GM21526 (cell line): ENCODE measurements at regions not wholly inside any gene's neighbourhood (a gene's known extent, or its start where the extent isn't known, plus 50 kb on each side); places are given as distances from the start of the nearest gene placed in this dataset.

Source experiments
- ATAC-seq: cut with Tn5 transposase; IDR thresholded peaks from one replicate; pipeline ENCODE4 v1.9.1; 2021; ENCODE audit warnings: moderate library complexity; ENCODE audit not compliant: unreplicated experiment, low FRiP score

DNA sequence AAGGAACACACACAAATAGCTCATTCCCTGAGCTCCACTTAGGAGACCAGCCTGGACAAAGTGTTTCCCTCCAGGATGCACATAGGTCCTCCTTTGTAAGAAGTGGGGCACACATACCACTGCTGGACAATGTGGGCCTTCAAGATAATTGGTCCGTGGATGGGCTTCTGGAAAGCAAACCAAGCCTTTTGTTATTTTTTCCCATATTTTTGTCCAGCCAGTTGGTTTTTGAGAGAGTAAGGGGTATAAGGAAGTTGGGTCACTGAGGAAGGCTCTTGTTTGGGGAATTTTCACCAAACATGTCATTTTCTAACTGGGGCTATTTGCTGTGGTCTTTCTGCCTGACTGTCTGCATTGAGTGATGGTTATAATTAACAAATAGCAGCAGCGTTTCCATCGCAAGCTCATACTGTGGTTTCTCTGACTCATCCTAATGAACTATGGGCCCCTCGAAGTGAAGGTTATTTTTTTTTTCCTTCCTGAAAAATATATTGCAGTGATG lies 306.3 kb upstream of the DUSP10 start:
- no peak for ATAC-seq

GRCh38 chr1:222047366-222047765 lies 305.5 kb upstream of the DUSP10 start:
- ATAC-seq, result no peak

DNA sequence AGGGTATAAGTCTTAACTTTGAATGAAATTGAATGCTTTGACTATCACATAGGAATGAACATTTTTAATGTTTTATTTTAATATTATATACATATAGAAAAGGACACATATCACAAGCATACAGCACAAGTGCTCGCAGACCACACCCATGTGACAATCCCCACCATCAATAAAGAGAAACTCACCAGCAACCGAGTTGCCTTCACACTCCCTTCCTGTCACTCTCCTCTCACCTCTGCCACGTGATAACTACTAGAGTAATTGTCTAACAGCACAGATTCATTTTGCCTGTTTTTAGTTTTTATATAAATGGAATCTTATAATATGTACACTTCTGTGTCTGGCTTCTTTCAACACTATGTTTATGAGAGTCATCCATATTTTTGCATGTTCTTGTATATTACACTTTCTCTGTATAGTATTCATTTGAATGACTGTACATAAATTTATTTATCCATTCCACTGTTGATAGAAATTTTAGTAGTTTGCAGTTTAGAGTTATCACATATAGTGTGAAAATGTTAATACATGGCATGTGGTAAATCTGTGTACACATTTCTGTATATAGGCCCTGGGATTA lies 304.9 kb upstream of the DUSP10 start:
- no peak for ATAC-seq

DNA sequence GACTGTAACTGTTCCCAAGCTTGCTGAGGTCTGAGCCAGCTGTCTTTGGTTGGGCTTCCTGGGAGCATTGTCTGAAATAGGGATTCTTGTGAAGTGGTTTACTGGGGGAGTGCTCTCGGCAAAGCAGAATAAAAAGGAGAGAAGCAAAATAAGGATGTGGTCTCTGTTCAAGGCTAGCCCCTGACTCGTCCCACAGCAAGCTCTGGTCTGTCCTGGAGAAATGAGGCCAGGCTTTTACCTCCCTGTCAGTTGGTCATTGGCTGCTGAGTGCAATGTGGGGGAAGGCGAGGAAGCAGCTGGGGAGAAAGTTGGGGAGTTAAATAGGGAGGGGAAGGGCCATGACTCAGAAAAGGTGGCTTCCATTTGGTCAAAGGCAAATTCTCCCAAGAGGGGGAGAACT lies 303.9 kb upstream of the DUSP10 start:
- ATAC-seq, result no peak

DNA sequence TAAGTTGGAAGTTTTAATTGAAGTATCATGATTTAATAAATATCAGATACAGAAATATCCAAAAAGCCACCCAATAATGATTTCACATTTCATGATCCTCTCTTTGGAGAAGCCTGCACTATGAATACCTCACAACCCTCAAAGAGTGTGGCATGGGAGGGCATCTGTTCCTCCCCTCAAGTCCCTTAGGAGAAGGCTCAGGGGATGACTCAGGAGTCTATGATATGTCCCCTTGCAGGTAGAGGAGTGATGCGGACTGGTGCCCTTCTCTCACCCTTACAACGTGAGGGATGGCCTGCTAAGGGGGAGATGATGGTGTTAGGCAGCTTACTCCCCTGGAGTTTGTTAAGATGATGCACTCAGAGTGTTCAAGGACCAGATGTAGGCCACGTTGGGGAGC lies 303.3 kb upstream of the DUSP10 start:
- ATAC-seq, result no peak

DNA sequence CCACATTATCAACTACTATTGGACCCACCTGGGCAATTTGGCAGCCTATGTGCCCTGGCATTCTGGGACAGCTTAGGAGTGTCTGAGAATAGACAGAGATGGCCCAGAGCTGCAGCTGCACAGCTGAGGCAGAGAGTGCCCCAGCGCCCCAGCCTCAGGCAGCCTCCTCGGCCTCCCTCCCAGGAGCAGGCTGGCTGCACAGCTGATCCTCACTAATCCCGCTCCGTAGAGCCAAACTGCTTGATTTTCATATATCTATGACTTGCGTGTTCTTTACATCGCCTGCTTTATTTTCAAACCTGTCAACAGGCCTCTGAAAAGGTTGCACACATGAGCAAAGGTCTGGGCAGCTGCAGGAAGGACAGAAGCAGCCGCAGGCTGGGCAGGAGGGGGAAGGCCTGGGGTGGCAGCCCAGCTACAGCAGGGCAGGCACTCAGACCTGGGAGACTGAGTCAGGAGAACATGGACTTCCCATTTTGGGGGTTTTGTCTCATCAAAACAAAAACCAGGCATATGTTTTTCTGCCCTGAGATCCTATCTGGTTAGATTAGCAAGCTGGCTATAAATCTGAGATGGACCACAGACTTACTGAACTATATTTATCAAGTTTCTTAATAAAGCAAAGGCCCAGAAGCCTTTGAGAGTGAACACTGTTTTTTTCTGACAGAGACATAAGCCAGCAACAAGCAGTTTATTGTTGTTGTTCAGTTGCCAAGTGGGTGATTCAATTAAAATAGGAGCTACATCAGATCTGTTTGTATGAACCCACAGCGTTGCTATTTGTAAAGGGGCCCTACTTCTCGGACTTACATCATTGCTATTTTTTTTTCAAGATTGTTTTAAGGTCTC lies 301.8 kb upstream of the DUSP10 start:
- no peak for ATAC-seq

GRCh38 chr1:222042120-222042519 lies 300.2 kb upstream of the DUSP10 start:
- no peak for ATAC-seq

DNA sequence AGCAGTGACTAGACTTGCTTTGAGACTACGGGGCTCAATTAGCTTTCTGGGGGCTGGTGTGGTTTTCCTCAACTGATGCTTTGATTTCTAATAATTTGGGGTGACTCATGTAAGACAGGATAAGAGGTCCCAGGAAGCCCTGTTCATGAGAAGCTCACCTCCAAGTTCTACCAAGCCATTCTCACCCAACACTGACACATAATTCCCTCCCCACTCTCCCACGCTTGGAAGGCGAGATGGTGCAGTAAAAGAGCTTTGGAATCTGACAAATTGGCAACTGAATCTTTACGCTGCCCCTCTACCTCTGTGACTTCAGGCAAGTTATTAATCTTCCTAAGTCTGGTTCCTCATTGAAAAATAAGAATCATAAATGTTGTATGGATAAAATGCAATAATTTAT lies 299.1 kb upstream of the DUSP10 start:
- no peak for ATAC-seq

- ATAC-seq, result no peak
Observed at GRCh38 chr1:222040121-222040805, 298.4 kb upstream of the DUSP10 start.

DNA sequence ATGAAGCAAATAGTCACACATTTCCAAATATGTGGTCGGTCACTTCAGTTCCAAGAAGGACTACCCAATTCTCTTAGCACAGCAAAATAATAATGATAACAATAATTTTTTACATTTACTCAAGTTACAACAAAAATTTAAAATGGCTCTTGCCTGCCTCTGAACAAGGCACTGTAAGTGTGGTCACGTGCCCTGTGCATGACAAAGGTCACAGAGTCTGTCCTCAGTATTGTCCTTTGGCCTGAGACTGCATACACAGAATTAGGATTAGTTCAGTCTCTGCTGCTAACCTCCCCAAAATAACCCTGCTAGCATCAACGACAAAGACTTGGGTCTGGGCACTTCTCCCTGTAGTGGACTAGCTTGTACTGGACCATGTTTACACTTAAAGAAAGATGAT lies 297.1 kb upstream of the DUSP10 start:
- no peak for ATAC-seq

- ATAC-seq, result no peak
Observed at GRCh38 chr1:222037720-222038119, 295.8 kb upstream of the DUSP10 start.

- no peak for ATAC-seq
Observed at GRCh38 chr1:222034790-222035189, 292.9 kb upstream of the DUSP10 start.

GRCh38 chr1:222033450-222033849 lies 291.6 kb upstream of the DUSP10 start:
- no peak for ATAC-seq

GRCh38 chr1:222031318-222031717 lies 289.4 kb upstream of the DUSP10 start:
- ATAC-seq, result no peak

GRCh38 chr1:222028676-222029075 lies 286.8 kb upstream of the DUSP10 start:
- ATAC-seq, result no peak

- no peak for ATAC-seq
Observed at GRCh38 chr1:222028116-222028515, 286.2 kb upstream of the DUSP10 start.

DNA sequence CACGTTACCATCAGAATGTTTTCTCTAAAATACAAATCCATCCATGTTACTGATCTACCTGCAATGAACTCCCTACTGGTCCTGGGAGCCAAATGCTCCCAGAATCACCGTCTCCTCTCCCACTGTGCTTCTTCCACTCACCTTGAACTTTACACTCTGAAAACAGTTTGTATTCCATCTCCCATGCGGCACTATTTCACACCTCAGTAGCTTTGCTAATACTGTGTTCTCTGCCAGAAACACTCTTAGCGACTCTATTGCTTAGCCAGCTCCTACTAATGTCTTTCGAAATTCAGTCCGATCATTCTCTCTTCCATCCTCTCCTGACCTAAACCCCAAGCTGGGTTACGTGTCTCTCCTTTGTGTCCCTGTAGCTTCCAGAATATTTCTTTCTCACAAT lies 284.4 kb upstream of the DUSP10 start:
- ATAC-seq, result no peak

- no peak for ATAC-seq
Observed at GRCh38 chr1:222023025-222023424, 281.1 kb upstream of the DUSP10 start.

DNA sequence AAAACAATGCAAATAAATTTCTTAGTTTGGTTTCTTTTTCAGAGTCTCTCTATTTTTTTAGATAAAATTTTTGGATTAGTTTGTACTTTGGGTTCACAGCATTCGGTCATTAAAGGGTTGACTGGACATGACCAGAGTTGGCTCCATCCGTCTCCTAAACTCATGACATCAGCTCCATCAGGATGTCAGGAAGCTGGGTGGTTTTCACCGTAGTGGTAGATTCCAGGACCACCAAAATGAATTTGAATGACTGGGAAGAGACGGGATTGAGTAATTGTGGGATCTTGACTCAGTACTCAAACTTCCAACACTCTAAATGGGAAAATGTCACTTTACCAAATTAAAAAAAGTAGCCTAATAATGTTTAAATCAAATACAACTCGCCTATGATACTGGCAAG lies 279.2 kb upstream of the DUSP10 start:
- ATAC-seq, result no peak

DNA sequence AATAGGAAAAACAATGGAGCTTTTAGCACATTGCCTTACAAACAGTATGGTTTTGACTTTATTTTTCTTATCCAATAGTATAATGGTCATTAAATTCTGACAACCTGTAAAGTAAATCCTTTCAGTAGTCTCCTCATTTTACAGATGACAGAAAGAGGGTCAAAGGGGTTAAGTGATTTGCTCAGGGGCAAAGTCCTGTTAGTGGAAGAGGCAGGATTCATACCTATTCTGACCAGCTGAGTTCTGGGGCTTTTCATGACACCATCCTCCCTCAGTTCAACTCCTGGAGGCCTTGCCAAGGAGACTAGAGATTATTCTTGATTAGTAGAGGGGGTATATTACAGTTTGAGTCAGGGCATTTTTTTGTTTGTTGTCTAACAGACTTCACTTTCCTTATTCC lies 278.7 kb upstream of the DUSP10 start:
- ATAC-seq, result no peak

DNA sequence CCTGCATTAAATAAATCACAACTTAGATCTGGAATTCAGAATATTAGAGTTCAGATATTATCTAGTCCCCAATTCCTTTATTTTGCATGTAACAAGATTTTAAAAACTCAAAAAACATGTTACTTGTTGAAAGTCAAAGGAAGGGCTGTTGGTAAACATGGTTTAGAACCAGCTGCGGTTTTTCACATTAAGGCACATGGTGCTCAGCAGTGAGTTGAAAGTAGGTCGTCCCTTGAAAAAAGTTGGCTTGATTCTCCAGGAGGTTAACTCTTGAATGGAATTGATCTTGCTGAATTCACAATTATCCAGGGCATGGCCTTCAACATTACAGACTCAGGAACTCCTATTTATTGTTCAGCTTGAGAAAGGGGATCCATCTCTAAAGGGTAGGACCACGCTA lies 277.1 kb upstream of the DUSP10 start:
- ATAC-seq, result no peak

- ATAC-seq, result no peak
Observed at GRCh38 chr1:222018041-222018440, 276.2 kb upstream of the DUSP10 start.
